Right atrium auricular region (tissue), 2 donors: ENCODE measurements at regions not wholly inside any gene's neighbourhood (a gene's known extent, or its start where the extent isn't known, plus 50 kb on each side); places are given as distances from the start of the nearest gene placed in this dataset.

Experiments
- DNase-seq: peaks from one replicate; pipeline ENCODE4 v3.0.0-alpha.2; 2019; ENCODE audit warnings: low spot score
- H3K27ac ChIP-seq, 2 donors: fragments of 200-600 bp; sonication (generic); 1 replicate in 1 of 2; 2 replicates in 1 of 2; pipeline ENCODE4 v1.5.1; 2016 to 2019
- H3K27me3 ChIP-seq, 2 donors: fragments of 200-600 bp; sonication (generic); one replicate each; pipeline versions ENCODE4 v1.5.1 to v1.6.0; 2017 to 2019
- H3K36me3 ChIP-seq: fragments of 200-600 bp; sonication (generic); one replicate; pipeline ENCODE4 v1.5.1; 2016
- H3K4me1 ChIP-seq, 2 donors: fragments of 200-600 bp; sonication (generic); one replicate each; pipeline versions ENCODE4 v1.5.1 to v1.6.0; 2017 to 2019
- H3K4me3 ChIP-seq, 2 donors: fragments of 200-600 bp; sonication (generic); 1 replicate in 1 of 2; 2 replicates in 1 of 2; pipeline ENCODE4 v1.5.1; 2017 to 2019; ENCODE audit warnings: mild to moderate bottlenecking in 1 of 2, moderate library complexity in 1 of 2
- H3K9me3 ChIP-seq, 2 donors: fragments of 200-600 bp; sonication (generic); one replicate each; pipeline ENCODE4 v1.5.1; 2019
- TF ChIP-seq, protein P1 (sequence below), 2 donors: fragments of 200-600 bp; sonication (generic); IDR thresholded peaks; one replicate each; pipeline ENCODE4 v1.5.1; 2019; ENCODE audit warnings: antibody characterized with exemption in 2 of 2

DNA sequence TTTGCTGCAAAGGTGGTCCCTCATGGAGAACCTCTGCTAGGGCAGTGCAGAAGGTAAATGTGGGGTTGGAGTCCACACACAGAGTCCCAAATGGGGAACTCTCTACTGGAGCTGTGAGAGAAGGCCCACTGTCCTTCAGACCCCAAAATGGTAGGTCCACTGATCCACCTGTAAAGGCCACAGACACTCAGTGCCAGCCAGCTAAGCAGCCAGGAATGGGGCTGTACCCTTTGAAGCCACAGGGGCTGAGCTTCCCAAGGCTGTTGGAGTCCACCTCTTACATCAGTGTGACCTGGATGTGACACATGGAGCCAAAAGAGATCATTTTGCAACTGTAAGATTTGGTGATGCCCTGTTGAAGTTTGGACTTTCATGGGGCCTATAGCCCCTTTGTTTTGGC is 252.4 kb upstream of the GULP1 start:
- Histone ChIP-seq H3K9me3 (no peaks in the 10 kb centered on the region), H3K4me1 (no peaks in the 10 kb centered on the region), H3K36me3 (no peaks in the 10 kb centered on the region), H3K27me3 (no peaks in the 10 kb centered on the region), H3K27ac (no peak overlapping the region), H3K4me3 (no peak overlapping the region)
- TF ChIP-seq, protein P1, sequence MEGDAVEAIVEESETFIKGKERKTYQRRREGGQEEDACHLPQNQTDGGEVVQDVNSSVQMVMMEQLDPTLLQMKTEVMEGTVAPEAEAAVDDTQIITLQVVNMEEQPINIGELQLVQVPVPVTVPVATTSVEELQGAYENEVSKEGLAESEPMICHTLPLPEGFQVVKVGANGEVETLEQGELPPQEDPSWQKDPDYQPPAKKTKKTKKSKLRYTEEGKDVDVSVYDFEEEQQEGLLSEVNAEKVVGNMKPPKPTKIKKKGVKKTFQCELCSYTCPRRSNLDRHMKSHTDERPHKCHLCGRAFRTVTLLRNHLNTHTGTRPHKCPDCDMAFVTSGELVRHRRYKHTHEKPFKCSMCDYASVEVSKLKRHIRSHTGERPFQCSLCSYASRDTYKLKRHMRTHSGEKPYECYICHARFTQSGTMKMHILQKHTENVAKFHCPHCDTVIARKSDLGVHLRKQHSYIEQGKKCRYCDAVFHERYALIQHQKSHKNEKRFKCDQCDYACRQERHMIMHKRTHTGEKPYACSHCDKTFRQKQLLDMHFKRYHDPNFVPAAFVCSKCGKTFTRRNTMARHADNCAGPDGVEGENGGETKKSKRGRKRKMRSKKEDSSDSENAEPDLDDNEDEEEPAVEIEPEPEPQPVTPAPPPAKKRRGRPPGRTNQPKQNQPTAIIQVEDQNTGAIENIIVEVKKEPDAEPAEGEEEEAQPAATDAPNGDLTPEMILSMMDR (IDR thresholded peaks at IDR 0.05): no peak
- DNase-seq: no peak

DNA sequence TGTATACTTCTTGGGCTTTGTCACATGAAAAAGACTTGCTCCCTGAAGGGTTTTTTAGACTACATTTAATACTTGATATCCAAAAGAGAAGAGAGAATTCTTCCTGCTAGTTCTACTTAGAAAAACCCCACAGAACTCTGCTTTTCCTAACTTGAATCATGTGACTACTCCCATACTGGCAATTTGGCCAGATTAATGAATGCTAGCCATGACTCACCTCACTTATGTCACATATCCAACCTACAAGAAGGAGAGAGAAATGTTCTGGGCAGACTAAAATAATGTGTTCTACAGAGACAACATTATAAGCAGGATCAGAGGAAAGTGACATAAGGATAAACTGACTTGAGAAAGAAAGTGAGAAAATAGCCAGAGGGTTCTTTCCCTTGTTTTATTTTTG is 249.3 kb upstream of the GULP1 start:
- TF ChIP-seq, protein P1 (IDR thresholded peaks at IDR 0.05): no peak
- no peak overlapping the region for H3K4me3 ChIP-seq
- H3K36me3 ChIP-seq: no peaks in the 10 kb centered on the region
- no peak for DNase-seq
- H3K4me1 ChIP-seq: no peaks in the 10 kb centered on the region
- no peak overlapping the region for H3K27ac ChIP-seq
- no peaks in the 10 kb centered on the region for H3K27me3 ChIP-seq
- peaks cover 0 to 3% of the 10 kb centered on the region in 2 donors for H3K9me3 ChIP-seq

DNA sequence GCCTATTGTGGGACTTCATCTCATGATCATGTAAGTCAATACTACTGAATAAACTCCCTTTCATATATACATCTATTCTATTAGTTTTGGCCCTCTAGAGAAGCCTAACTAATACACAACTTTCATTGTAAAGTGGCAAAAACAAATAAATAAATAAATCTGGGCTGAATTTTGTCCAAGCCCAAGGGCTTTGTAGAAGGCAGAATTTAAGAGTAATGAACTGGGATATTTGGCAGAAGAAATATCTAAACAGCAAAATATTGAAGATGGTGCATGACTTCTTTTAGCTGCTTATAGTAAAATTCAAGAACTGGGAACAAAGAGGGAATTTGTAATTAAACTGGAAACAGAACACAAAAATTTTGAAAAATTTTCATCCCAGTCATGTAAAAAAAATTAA is 246.7 kb upstream of the GULP1 start:
- DNase-seq: no peak
- Histone ChIP-seq H3K27ac (no peak overlapping the region), H3K4me1 (no peaks in the 10 kb centered on the region), H3K4me3 (no peak overlapping the region), H3K27me3 (no peaks in the 10 kb centered on the region), H3K36me3 (no peaks in the 10 kb centered on the region), H3K9me3 (peaks cover 0 to 3% of the 10 kb centered on the region in 2 donors)
- TF ChIP-seq, protein P1 (IDR thresholded peaks at IDR 0.05): no peak

DNA sequence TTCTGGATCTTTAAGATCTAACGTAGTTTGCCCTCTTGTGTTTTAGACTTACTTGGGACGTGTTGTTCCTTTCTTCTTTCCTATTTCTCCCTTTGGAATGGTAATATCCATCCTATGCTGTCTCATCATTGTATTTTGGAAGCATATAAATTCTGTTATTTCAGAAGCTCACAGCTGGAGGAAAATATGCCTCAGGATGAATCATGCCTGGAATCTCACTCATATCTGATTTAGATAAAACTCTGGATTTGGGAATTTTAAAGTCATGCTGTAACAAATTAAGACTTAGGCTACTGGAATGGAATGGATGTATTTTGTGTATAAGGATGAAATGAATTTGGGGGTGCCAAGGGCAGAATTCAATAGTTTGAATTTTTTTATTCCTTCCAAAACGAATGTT is 245.2 kb upstream of the GULP1 start:
- no peaks in the 10 kb centered on the region for H3K27me3 ChIP-seq
- H3K4me1 ChIP-seq: no peaks in the 10 kb centered on the region
- TF ChIP-seq, protein P1 (IDR thresholded peaks at IDR 0.05): no peak
- H3K4me3 ChIP-seq: no peak overlapping the region
- peaks cover 0 to 3% of the 10 kb centered on the region in 2 donors for H3K9me3 ChIP-seq
- no peak overlapping the region for H3K27ac ChIP-seq
- no peak for DNase-seq
- H3K36me3 ChIP-seq: no peaks in the 10 kb centered on the region

DNA sequence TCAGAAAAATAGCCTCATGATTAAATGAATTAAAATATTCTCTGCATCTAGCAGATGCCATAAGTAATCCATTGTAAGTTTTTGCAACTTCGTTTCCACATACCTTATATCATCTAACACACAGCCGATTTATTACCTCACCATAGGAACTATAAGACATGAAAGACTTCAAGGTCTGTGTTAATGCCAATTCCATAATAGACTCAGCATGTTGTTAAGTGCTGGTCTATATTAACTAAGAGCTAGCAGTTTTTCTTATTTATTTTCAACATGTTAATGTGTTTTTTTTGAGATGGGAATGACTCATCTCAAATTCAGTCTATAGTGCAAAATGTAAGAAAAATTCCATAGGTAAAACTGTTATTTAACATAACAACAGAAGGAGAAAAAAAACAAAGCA is 243.9 kb upstream of the GULP1 start:
- no peak for DNase-seq
- no peak overlapping the region for H3K4me3 ChIP-seq
- TF ChIP-seq, protein P1 (IDR thresholded peaks at IDR 0.05): no peak
- peaks cover 0 to 3% of the 10 kb centered on the region in 2 donors for H3K9me3 ChIP-seq
- no peaks in the 10 kb centered on the region for H3K27me3 ChIP-seq
- H3K27ac ChIP-seq: no peak overlapping the region
- no peaks in the 10 kb centered on the region for H3K36me3 ChIP-seq
- H3K4me1 ChIP-seq: no peaks in the 10 kb centered on the region

DNA sequence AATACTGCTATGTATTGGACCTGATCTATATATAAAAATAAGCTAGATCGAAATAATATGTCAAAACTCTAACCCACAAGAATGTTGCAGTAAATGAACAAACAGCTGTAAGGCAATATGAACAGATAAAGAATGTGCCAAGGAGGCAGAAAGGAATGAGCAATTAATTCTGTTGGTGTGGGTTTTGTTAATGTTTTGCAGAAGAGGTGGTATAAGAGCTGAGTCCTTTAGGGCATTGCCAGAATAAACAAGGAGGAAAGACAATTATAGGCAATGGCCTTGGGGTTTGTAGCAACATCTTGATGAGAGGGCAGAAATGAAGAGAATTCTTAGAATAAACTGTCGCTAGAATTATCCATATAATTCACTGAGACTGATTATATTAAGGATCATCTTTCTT is 240.9 kb upstream of the GULP1 start:
- Histone ChIP-seq H3K4me1 (no peaks in the 10 kb centered on the region), H3K27ac (no peak overlapping the region), H3K4me3 (no peak overlapping the region), H3K27me3 (no peaks in the 10 kb centered on the region), H3K9me3 (no peaks in the 10 kb centered on the region), H3K36me3 (no peaks in the 10 kb centered on the region)
- TF ChIP-seq, protein P1 (IDR thresholded peaks at IDR 0.05): no peak
- no peak for DNase-seq
